Peyer's patch (tissue), 4 donors: ENCODE measurements at regions not wholly inside any gene's neighbourhood (a gene's known extent, or its start where the extent isn't known, plus 50 kb on each side); places are given as distances from the start of the nearest gene placed in this dataset.

ENCODE experiments used
- POLR2A ChIP-seq, 2 donors: fragments of 450-650 bp; IDR thresholded peaks; one replicate each; pipeline ENCODE4 v1.5.1; 2017; ENCODE audit warnings: antibody characterized with exemption in 2 of 2, mild to moderate bottlenecking in 2 of 2, moderate library complexity in 2 of 2
- TF ChIP-seq, protein P1 (sequence below), 6 experiments: fragments of 450-650 bp in 4 of 6; fragments of 200-600 bp in 2 of 6; sonication (generic) in 1 of 6; IDR thresholded peaks; one replicate each; pipeline ENCODE4 v1.5.1; 2017 to 2019; ENCODE audit warnings: antibody characterized with exemption in 6 of 6, mild to moderate bottlenecking in 3 of 6, moderate library complexity in 1 of 6

DNA sequence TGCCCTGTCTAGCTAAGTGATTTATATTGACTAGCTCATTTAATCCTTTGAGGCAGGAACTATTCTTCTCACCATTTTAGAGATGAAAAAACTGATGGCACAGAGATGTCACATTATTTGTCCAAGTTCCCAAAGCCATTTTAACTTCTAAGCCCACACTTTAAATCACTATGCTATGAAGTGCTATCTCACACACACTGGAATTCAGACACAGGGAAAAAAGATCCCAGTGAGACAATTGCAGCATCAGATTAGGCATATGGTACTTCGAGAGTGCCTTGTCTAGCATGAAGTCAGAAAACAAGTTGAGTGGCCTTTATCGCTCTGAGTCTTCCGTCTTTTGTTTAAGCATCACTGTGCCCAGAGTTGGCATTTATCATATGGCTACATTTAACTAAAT is 54.1 kb upstream of the PDE7B start:
- TF ChIP-seq, protein P1, sequence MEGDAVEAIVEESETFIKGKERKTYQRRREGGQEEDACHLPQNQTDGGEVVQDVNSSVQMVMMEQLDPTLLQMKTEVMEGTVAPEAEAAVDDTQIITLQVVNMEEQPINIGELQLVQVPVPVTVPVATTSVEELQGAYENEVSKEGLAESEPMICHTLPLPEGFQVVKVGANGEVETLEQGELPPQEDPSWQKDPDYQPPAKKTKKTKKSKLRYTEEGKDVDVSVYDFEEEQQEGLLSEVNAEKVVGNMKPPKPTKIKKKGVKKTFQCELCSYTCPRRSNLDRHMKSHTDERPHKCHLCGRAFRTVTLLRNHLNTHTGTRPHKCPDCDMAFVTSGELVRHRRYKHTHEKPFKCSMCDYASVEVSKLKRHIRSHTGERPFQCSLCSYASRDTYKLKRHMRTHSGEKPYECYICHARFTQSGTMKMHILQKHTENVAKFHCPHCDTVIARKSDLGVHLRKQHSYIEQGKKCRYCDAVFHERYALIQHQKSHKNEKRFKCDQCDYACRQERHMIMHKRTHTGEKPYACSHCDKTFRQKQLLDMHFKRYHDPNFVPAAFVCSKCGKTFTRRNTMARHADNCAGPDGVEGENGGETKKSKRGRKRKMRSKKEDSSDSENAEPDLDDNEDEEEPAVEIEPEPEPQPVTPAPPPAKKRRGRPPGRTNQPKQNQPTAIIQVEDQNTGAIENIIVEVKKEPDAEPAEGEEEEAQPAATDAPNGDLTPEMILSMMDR (IDR thresholded peaks at IDR 0.05): no peak
- no peak for TF ChIP-seq POLR2A (IDR thresholded peaks at IDR 0.05)
